GM12892 (cell line): ENCODE measurements at regions not wholly inside any gene's neighbourhood (a gene's known extent, or its start where the extent isn't known, plus 50 kb on each side); places are given as distances from the start of the nearest gene placed in this dataset.

Experiments used
- POLR2A ChIP-seq: IDR thresholded peaks from 2 replicates; pipeline ENCODE4 v1.6.1; 2011; ENCODE audit warnings: low read depth, low read length, control low read depth
- POLR2AphosphoS5 ChIP-seq: IDR thresholded peaks from 2 replicates; pipeline ENCODE4 v1.6.1; 2011; ENCODE audit warnings: low read depth, low read length, control low read depth
- TAF1 ChIP-seq: IDR thresholded peaks from 2 replicates; pipeline ENCODE4 v1.6.1; 2011; ENCODE audit warnings: low read depth, mild to moderate bottlenecking, control low read depth, low read length, borderline replicate concordance

DNA sequence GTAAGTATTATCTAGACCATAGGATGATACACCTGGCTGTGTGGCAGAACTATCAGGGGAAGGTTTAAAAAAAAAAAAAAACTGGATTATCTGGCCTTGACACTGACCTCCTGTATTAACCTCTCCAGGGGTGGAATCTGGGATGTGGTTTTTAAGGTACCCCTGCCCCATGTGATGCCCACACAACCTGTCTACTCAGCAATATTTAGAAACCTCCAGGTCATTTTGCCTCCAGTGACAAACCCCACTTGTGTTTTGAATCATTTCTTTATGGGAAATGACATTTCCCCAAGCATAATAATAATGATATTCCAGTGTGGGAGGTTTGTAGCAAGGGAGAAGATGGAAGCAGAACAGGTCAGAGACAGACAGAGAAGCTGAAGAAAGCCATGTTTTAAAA is 179.1 kb downstream of the RSL24D1 start:
- TF ChIP-seq POLR2A = no peak
- no peak for TF ChIP-seq POLR2AphosphoS5
- TF ChIP-seq TAF1 = no peak
